IMR-90 (cell line): ENCODE measurements at regions not wholly inside any gene's neighbourhood (a gene's known extent, or its start where the extent isn't known, plus 50 kb on each side); places are given as distances from the start of the nearest gene placed in this dataset.

Experiments
- ATAC-seq: fragments of 200-7000 bp; cut with Tn5 transposase; 2 replicates; pipeline ENCODE4 v1.9.1; 2020; ENCODE audit warnings: low read depth, mild to moderate bottlenecking, moderate library complexity
- BruUV-seq: library from RNA; stranded (reverse); fragments of 400-500 nt; replicated peaks from 2 replicates; lab custom pipeline; 2021; lab: Mats Ljungman, UMichigan
- CTCF ChIA-PET: fragments of 300-600 bp; formaldehyde crosslinking; extraction: SDS; loops from one replicate; lab custom pipeline; 2021; ENCODE audit warnings: antibody characterized with exemption; lab: Yijun Ruan, JAX
- POLR2A ChIA-PET: fragments of 300-600 bp; sonication (Branson Sonifier 250); formaldehyde crosslinking; loops from one replicate; lab custom pipeline; 2022; ENCODE audit warnings: antibody characterized with exemption; ENCODE audit not compliant: unreplicated experiment; lab: Charles Lee
- DNase-seq: peaks from one replicate; pipeline ENCODE4 v3.0.0; 2013
- H2AFZ ChIP-seq: replicated peaks from 2 replicates; pipeline ENCODE3; 2013; ENCODE audit warnings: low read length, mild to moderate bottlenecking; ENCODE audit not compliant: poor library complexity
- H2AK5ac ChIP-seq: 2 replicates; pipeline ENCODE4 v1.6.1; 2013; ENCODE audit warnings: low read depth, low read length, inconsistent platforms
- H2AK9ac ChIP-seq: replicated peaks from 2 replicates; pipeline ENCODE3; 2013; ENCODE audit warnings: mild to moderate bottlenecking, low read depth, low read length, moderate library complexity; ENCODE audit not compliant: poor library complexity
- H2BK120ac ChIP-seq: 2 replicates; pipeline ENCODE4 v1.6.1; 2013; ENCODE audit warnings: low read depth, low read length, inconsistent platforms
- H2BK15ac ChIP-seq: 3 replicates; pipeline ENCODE4 v1.6.1; 2013; ENCODE audit warnings: low read depth, low read length, inconsistent platforms
- H2BK20ac ChIP-seq: 2 replicates; pipeline ENCODE4 v1.6.1; 2013; ENCODE audit warnings: low read depth, mild to moderate bottlenecking, inconsistent platforms, low read length, moderate library complexity
- H2BK5ac ChIP-seq: 2 replicates; pipeline ENCODE4 v1.6.1; 2013; ENCODE audit warnings: mild to moderate bottlenecking, low read depth, low read length, inconsistent platforms; ENCODE audit not compliant: poor library complexity, severe bottlenecking
- H3K14ac ChIP-seq: replicated peaks from 2 replicates; pipeline ENCODE4 v1.6.1; 2013; ENCODE audit warnings: low read depth, low read length, inconsistent platforms
- H3K18ac ChIP-seq: 2 replicates; pipeline ENCODE4 v1.6.1; 2013; ENCODE audit warnings: low read depth, low read length, control low read depth
- H3K23ac ChIP-seq: 2 replicates; pipeline ENCODE4 v1.6.1; 2013; ENCODE audit warnings: low read depth, low read length, inconsistent platforms
- H3K27ac ChIP-seq: 2 replicates; pipeline ENCODE4 v1.5.1; 2013; ENCODE audit warnings: mild to moderate bottlenecking, control low read depth, low read length; ENCODE audit not compliant: insufficient read depth
- H3K27me3 ChIP-seq: 2 replicates; pipeline ENCODE4 v1.6.1; 2013; ENCODE audit warnings: low read length; ENCODE audit not compliant: control insufficient read depth, insufficient read depth
- H3K36me3 ChIP-seq: 2 replicates; pipeline ENCODE4 v1.6.1; 2013; ENCODE audit warnings: low read length, mixed read lengths; ENCODE audit not compliant: control insufficient read depth, insufficient read depth
- H3K4ac ChIP-seq: 2 replicates; pipeline ENCODE4 v1.6.1; 2013; ENCODE audit warnings: low read depth, low read length, inconsistent platforms
- H3K4me1 ChIP-seq: 2 replicates; pipeline ENCODE4 v1.6.1; 2013; ENCODE audit warnings: low read length, mixed read lengths; ENCODE audit not compliant: control insufficient read depth, insufficient read depth
- H3K4me2 ChIP-seq: 2 replicates; pipeline ENCODE4 v1.6.1; 2013; ENCODE audit warnings: low read depth, mild to moderate bottlenecking, control low read depth, low read length, moderate library complexity
- H3K4me3 ChIP-seq: 2 replicates; pipeline ENCODE4 v1.5.1; 2013; ENCODE audit warnings: low read depth, mild to moderate bottlenecking, control low read depth, low read length, moderate library complexity; ENCODE audit not compliant: insufficient read depth
- H3K56ac ChIP-seq: 2 replicates; pipeline ENCODE4 v1.6.1; 2013; ENCODE audit warnings: low read length, inconsistent platforms; ENCODE audit not compliant: insufficient read depth; ENCODE audit errors: extremely low read depth
- H3K79me1 ChIP-seq, 2 experiments: 2 replicates each; pipeline ENCODE4 v1.6.1; 2013; ENCODE audit warnings: low read length in 2 of 2, inconsistent platforms in 1 of 2, low read depth in 1 of 2
- H3K9ac ChIP-seq: 2 replicates; pipeline ENCODE4 v1.6.1; 2013; ENCODE audit warnings: low read depth, low read length, control low read depth
- H3K9me1 ChIP-seq: 2 replicates; pipeline ENCODE4 v1.6.1; 2013; ENCODE audit warnings: low read length, inconsistent platforms; ENCODE audit not compliant: insufficient read depth
- H3K9me3 ChIP-seq: 2 replicates; pipeline ENCODE4 v1.6.1; 2013; ENCODE audit warnings: low read length; ENCODE audit not compliant: control insufficient read depth, insufficient read depth
- H4K20me1 ChIP-seq: 2 replicates; pipeline ENCODE4 v1.6.1; 2013; ENCODE audit warnings: low read length, inconsistent platforms; ENCODE audit not compliant: insufficient read depth
- H4K5ac ChIP-seq: 2 replicates; pipeline ENCODE4 v1.6.1; 2013; ENCODE audit warnings: mild to moderate bottlenecking, low read depth, low read length, control low read depth
- H4K8ac ChIP-seq, 2 experiments: 2 replicates each; pipeline ENCODE4 v1.6.1; 2013; ENCODE audit warnings: low read depth in 2 of 2, low read length in 2 of 2, control low read depth in 1 of 2, inconsistent platforms in 1 of 2
- H4K91ac ChIP-seq: 2 replicates; pipeline ENCODE4 v1.6.1; 2013; ENCODE audit warnings: low read depth, low read length, inconsistent platforms; ENCODE audit not compliant: insufficient read depth
- BHLHE40 ChIP-seq: fragments of 150-350 bp; IDR thresholded peaks from 2 replicates; pipeline ENCODE4 v1.6.1; 2016; ENCODE audit warnings: mild to moderate bottlenecking, low read depth, low read length
- RFX5 ChIP-seq: IDR thresholded peaks from 2 replicates; pipeline ENCODE4 v1.8.0; 2012; ENCODE audit warnings: low read depth, mild to moderate bottlenecking, low read length, moderate library complexity
- WGBS, 2 experiments: methylation state at CpG; one replicate each; pipeline versions ENCODE4 v1.1.5 to v1.1.7; 2013; ENCODE audit warnings: missing lambda C conversion rate in 2 of 2; ENCODE audit not compliant: insufficient read length in 1 of 2; ENCODE audit errors: extremely low coverage in 2 of 2; 5-methylcytosine and 5-hydroxymethylcytosine counted together
- dilution Hi-C: fragments of 300-500 bp; cut with HindIII; formaldehyde crosslinking; loops from one replicate; pipeline ENCODE4 v1.14.3; 2018; ENCODE audit warnings: low sequenced_read_pairs; ENCODE audit not compliant: unreplicated experiment
- in situ Hi-C: fragments of 300-500 bp; cut with MboI; formaldehyde crosslinking; loops from 3 replicates; pipeline ENCODE4 v1.14.3; 2019; ENCODE audit warnings: low sequenced_read_pairs, inconsistent platforms, mixed read lengths
- intact Hi-C: fragments of 100-400 bp; cut with micrococcal nuclease; formaldehyde crosslinking; loops from 2 replicates; pipeline ENCODE4 v1.10.0; 2022

- intact Hi-C loops: no loop called here
- H3K9ac ChIP-seq: peak overlapping the region; percentile 82; the same call in 1 of the 2 replicates
- POLR2A ChIA-PET: interaction anchor here (0.6 kb wide), 1 partner anchor 10 kb away, joined by 5 read pairs; no protein-coding TSS in a partner anchor
Measured at GRCh38 chr11:28726432-28726831, 618.2 kb downstream of the METTL15 start.

More at GRCh38 chr11:28726432-28726831, 618.2 kb downstream of the METTL15 start:
- peak overlapping the region; percentile 89 for H3K4ac ChIP-seq
- H3K4me3 ChIP-seq: no peak overlapping the region
- peak overlapping the region; percentile 97; the same call in 1 of the 2 replicates for H2BK20ac ChIP-seq
- no peak overlapping the region for H4K91ac ChIP-seq
- no peak overlapping the region; the same call in 1 of the 2 replicates for H3K4me2 ChIP-seq
- no peak for TF ChIP-seq RFX5
- TF ChIP-seq BHLHE40: peak; percentile 35; the same call in 1 of the 2 replicates
- no peaks in the 10 kb centered on the region for H3K27me3 ChIP-seq
- no TSS peak for BruUV-seq
- no peaks in the 10 kb centered on the region for H3K9me3 ChIP-seq
- H3K27ac ChIP-seq: peak overlapping the region; percentile 52; the same call in 1 of the 2 replicates
- H3K9me1 ChIP-seq: peaks cover 5% of the 10 kb centered on the region
- in situ Hi-C loops: no loop called here
- H4K20me1 ChIP-seq: no peaks in the 10 kb centered on the region
- CTCF ChIA-PET: no interaction called here
- H2AK9ac ChIP-seq: no peak overlapping the region
- H2AFZ ChIP-seq: no peak overlapping the region
- H3K14ac ChIP-seq: peak overlapping the region; percentile 90; the same call in 1 of the 2 replicates
- no peak overlapping the region; the same call in 1 of the 2 replicates for H2AK5ac ChIP-seq
- H3K18ac ChIP-seq: peak overlapping the region; percentile 38
- H2BK120ac ChIP-seq: peak overlapping the region; percentile 93; the same call in 1 of the 2 replicates
- H2BK5ac ChIP-seq: peak overlapping the region; percentile 76
- dilution Hi-C loops: no loop called here
- H4K5ac ChIP-seq: peak overlapping the region; percentile 26; the same call in 1 of the 2 replicates
- WGBS, 2 experiments: no CpG with 5 or more reads among the region's 1 CpG
- H3K79me1 ChIP-seq: no peaks in the 10 kb centered on the region
- DNase-seq (peak; percentile 43), ATAC-seq (peak; percentile 72)
- peaks cover 4% of the 10 kb centered on the region for H3K4me1 ChIP-seq
- H2BK15ac ChIP-seq: peak overlapping the region; percentile 77; the same call in 1 of the 3 replicates
- H4K8ac ChIP-seq: peak overlapping the region in 1 of 2 experiments; percentile 76; a peak in 2 of 4 replicates
- peak overlapping the region; percentile 90; the same call in 1 of the 2 replicates for H3K23ac ChIP-seq
- no peak overlapping the region for H3K56ac ChIP-seq
- no peaks in the 10 kb centered on the region for H3K36me3 ChIP-seq
